SK-N-SH (cell line): ENCODE measurements at regions not wholly inside any gene's neighbourhood (a gene's known extent, or its start where the extent isn't known, plus 50 kb on each side); places are given as distances from the start of the nearest gene placed in this dataset.

Source experiments
- CHD2 ChIP-seq: fragments of 150-350 bp; IDR thresholded peaks from 2 replicates; pipeline ENCODE4 v1.6.1; 2018; ENCODE audit warnings: low read length; ENCODE audit not compliant: partially characterized antibody
- ELF1 ChIP-seq: IDR thresholded peaks from 2 replicates; pipeline ENCODE4 v1.4.0; 2012
- EP300 ChIP-seq, 2 experiments: IDR thresholded peaks; 2 replicates each; pipeline versions ENCODE4 v1.4.0 to v1.6.1; 2012; ENCODE audit warnings: borderline replicate concordance in 1 of 2, low read depth in 1 of 2, low read length in 1 of 2
- EZH2phosphoT487 ChIP-seq: fragments of 200-600 bp; sonication (generic); IDR thresholded peaks from 2 replicates; pipeline ENCODE4 v1.6.1; 2017; ENCODE audit warnings: low read depth, mixed run types, mild to moderate bottlenecking, antibody characterized with exemption, moderate library complexity, borderline replicate concordance
- FOSL2 ChIP-seq: IDR thresholded peaks from 2 replicates; pipeline ENCODE4 v1.4.0; 2012; ENCODE audit warnings: low read depth, mild to moderate bottlenecking, moderate library complexity, borderline replicate concordance
- JUND ChIP-seq: IDR thresholded peaks from 2 replicates; pipeline ENCODE4 v1.4.0; 2012
- NRF1 ChIP-seq: IDR thresholded peaks from 2 replicates; pipeline ENCODE4 v1.6.1; 2012; ENCODE audit warnings: low read depth, mild to moderate bottlenecking, low read length
- POLR2AphosphoS5 ChIP-seq: IDR thresholded peaks from 2 replicates; pipeline ENCODE4 v1.6.1; 2012; ENCODE audit warnings: low read depth, low read length
- RCOR1 ChIP-seq: fragments of 150-350 bp; IDR thresholded peaks from 2 replicates; pipeline ENCODE4 v1.6.1; 2017; ENCODE audit warnings: antibody characterized with exemption, low read length
- TCF12 ChIP-seq: IDR thresholded peaks from 2 replicates; pipeline ENCODE4 v1.4.0; 2012
- TEAD4 ChIP-seq: IDR thresholded peaks from 2 replicates; pipeline ENCODE4 v1.4.0; 2012; ENCODE audit warnings: mild to moderate bottlenecking, borderline replicate concordance; ENCODE audit not compliant: insufficient read depth
- TF ChIP-seq, protein P1 (sequence below): IDR thresholded peaks from 2 replicates; pipeline ENCODE4 v1.6.1; 2012; ENCODE audit warnings: mild to moderate bottlenecking, low read depth, low read length, moderate library complexity
- TF ChIP-seq, protein P2 (sequence below): IDR thresholded peaks from 2 replicates; pipeline ENCODE4; 2012
- TF ChIP-seq, protein P3 (sequence below): fragments of 200-600 bp; sonication (generic); IDR thresholded peaks from 2 replicates; pipeline ENCODE4 v1.6.1; 2017; ENCODE audit warnings: antibody characterized with exemption, mild to moderate bottlenecking, moderate library complexity
- TF ChIP-seq, protein P4 (sequence below): fragments of 150-350 bp; IDR thresholded peaks from 2 replicates; pipeline ENCODE4 v1.6.1; 2016; ENCODE audit warnings: mild to moderate bottlenecking, low read depth, low read length
- TF ChIP-seq, protein P5 (sequence below): IDR thresholded peaks from 2 replicates; pipeline ENCODE4 v1.4.0; 2012; ENCODE audit warnings: low read depth, borderline replicate concordance

DNA sequence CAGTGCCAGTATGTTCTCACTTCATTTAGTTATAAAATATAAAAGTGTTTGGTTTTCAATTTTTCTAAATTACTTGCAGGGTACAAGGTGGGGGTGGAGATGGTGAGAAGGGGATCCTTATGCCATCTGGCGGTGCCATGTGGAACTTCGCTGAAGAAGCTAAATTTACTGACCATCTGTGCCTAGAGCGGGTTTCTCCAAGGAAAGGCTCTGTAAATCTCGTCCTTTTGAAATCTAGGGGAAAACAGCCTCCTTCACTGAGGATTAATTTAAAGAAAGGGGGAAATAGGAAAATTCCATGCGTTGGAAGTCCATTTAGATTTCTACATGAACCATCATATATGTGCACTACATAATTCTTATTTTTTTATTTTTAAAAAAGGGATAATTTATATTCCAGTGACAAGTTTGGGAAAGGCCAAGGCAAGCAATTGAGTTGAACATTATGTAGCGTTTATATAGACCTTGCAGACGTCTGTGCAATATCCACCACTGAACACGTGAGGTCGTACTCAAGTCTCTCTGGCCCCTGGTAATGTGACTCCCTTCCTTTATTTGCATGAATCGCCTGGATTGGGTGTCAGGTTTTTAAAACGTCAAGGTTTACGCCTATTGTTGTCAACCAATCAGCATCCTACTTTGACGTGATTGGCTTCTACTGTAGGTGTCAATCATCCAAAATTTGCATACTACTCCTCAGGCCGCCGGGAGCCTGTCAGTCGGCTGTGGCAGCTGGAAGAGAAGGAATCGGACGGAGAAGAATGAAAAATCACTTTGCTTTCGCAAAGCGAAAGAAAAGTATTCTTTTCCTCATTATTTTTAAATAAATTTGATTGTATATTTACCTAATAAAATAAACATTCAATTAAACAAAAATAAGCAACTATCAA is 297.1 kb upstream of the NFE2L3 start (continued):
- TF ChIP-seq TEAD4, result no peak
- TF ChIP-seq JUND, result no peak
- TF ChIP-seq NRF1, result no peak
- peak; percentile 20 for TF ChIP-seq CHD2
- peak; percentile 63 for TF ChIP-seq RCOR1
- no peak; the same call in 1 of the 2 replicates for TF ChIP-seq TCF12
- TF ChIP-seq EP300 (IDR thresholded peaks at IDR 0.05; ENCODE audit: borderline replicate concordance in 1 of 2, low read depth in 1 of 2, low read length in 1 of 2), result no peak
- TF ChIP-seq, protein P1, sequence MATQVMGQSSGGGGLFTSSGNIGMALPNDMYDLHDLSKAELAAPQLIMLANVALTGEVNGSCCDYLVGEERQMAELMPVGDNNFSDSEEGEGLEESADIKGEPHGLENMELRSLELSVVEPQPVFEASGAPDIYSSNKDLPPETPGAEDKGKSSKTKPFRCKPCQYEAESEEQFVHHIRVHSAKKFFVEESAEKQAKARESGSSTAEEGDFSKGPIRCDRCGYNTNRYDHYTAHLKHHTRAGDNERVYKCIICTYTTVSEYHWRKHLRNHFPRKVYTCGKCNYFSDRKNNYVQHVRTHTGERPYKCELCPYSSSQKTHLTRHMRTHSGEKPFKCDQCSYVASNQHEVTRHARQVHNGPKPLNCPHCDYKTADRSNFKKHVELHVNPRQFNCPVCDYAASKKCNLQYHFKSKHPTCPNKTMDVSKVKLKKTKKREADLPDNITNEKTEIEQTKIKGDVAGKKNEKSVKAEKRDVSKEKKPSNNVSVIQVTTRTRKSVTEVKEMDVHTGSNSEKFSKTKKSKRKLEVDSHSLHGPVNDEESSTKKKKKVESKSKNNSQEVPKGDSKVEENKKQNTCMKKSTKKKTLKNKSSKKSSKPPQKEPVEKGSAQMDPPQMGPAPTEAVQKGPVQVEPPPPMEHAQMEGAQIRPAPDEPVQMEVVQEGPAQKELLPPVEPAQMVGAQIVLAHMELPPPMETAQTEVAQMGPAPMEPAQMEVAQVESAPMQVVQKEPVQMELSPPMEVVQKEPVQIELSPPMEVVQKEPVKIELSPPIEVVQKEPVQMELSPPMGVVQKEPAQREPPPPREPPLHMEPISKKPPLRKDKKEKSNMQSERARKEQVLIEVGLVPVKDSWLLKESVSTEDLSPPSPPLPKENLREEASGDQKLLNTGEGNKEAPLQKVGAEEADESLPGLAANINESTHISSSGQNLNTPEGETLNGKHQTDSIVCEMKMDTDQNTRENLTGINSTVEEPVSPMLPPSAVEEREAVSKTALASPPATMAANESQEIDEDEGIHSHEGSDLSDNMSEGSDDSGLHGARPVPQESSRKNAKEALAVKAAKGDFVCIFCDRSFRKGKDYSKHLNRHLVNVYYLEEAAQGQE, result no peak
- TF ChIP-seq FOSL2, result no peak
- no peak for TF ChIP-seq EZH2phosphoT487
- no peak for TF ChIP-seq ELF1
- TF ChIP-seq, protein P2, sequence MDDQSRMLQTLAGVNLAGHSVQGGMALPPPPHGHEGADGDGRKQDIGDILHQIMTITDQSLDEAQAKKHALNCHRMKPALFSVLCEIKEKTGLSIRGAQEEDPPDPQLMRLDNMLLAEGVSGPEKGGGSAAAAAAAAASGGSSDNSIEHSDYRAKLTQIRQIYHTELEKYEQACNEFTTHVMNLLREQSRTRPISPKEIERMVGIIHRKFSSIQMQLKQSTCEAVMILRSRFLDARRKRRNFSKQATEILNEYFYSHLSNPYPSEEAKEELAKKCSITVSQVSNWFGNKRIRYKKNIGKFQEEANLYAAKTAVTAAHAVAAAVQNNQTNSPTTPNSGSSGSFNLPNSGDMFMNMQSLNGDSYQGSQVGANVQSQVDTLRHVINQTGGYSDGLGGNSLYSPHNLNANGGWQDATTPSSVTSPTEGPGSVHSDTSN, result peak; percentile 98
- TF ChIP-seq, protein P3, sequence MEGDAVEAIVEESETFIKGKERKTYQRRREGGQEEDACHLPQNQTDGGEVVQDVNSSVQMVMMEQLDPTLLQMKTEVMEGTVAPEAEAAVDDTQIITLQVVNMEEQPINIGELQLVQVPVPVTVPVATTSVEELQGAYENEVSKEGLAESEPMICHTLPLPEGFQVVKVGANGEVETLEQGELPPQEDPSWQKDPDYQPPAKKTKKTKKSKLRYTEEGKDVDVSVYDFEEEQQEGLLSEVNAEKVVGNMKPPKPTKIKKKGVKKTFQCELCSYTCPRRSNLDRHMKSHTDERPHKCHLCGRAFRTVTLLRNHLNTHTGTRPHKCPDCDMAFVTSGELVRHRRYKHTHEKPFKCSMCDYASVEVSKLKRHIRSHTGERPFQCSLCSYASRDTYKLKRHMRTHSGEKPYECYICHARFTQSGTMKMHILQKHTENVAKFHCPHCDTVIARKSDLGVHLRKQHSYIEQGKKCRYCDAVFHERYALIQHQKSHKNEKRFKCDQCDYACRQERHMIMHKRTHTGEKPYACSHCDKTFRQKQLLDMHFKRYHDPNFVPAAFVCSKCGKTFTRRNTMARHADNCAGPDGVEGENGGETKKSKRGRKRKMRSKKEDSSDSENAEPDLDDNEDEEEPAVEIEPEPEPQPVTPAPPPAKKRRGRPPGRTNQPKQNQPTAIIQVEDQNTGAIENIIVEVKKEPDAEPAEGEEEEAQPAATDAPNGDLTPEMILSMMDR, result peak; percentile 77
- TF ChIP-seq, protein P4, sequence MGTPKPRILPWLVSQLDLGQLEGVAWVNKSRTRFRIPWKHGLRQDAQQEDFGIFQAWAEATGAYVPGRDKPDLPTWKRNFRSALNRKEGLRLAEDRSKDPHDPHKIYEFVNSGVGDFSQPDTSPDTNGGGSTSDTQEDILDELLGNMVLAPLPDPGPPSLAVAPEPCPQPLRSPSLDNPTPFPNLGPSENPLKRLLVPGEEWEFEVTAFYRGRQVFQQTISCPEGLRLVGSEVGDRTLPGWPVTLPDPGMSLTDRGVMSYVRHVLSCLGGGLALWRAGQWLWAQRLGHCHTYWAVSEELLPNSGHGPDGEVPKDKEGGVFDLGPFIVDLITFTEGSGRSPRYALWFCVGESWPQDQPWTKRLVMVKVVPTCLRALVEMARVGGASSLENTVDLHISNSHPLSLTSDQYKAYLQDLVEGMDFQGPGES, result peak; percentile 45; the same call in 1 of the 2 replicates
- TF ChIP-seq, protein P5, sequence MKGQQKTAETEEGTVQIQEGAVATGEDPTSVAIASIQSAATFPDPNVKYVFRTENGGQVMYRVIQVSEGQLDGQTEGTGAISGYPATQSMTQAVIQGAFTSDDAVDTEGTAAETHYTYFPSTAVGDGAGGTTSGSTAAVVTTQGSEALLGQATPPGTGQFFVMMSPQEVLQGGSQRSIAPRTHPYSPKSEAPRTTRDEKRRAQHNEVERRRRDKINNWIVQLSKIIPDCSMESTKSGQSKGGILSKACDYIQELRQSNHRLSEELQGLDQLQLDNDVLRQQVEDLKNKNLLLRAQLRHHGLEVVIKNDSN, result no peak
- TF ChIP-seq POLR2AphosphoS5, result no peak
- TF ChIP-seq, all 33 proteins: peak for 10
